ENCODE measurements at regions not wholly inside any gene's neighbourhood (a gene's known extent, or its start where the extent isn't known, plus 50 kb on each side); places are given as distances from the start of the nearest gene placed in this dataset.

DNA sequence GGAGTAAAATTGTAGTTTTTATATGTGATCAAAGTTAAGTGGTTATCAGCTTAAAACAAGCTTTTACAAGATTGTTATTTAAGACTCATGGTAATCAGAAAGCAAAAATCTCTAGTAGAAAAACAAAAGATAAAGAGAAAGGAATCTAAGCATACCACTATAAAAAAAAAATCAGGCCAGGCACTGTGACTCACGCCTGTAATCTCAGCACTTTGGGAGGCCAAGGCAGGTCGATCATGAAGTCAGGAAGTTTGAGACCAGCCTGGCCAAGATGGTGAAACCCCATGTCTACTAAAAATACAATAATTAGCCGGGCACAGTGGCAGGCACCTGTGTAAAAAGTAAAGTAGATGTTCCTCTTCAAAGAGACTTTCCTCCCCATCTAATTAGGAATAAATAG lies 265.9 kb upstream of the NRP1 start:
- no peak for TF ChIP-seq EZH2 (IDR thresholded peaks at IDR 0.05; ENCODE audit: borderline replicate concordance, insufficient read depth, low read depth, low read length, poor library complexity, severe bottlenecking)
- TF ChIP-seq, protein P1, sequence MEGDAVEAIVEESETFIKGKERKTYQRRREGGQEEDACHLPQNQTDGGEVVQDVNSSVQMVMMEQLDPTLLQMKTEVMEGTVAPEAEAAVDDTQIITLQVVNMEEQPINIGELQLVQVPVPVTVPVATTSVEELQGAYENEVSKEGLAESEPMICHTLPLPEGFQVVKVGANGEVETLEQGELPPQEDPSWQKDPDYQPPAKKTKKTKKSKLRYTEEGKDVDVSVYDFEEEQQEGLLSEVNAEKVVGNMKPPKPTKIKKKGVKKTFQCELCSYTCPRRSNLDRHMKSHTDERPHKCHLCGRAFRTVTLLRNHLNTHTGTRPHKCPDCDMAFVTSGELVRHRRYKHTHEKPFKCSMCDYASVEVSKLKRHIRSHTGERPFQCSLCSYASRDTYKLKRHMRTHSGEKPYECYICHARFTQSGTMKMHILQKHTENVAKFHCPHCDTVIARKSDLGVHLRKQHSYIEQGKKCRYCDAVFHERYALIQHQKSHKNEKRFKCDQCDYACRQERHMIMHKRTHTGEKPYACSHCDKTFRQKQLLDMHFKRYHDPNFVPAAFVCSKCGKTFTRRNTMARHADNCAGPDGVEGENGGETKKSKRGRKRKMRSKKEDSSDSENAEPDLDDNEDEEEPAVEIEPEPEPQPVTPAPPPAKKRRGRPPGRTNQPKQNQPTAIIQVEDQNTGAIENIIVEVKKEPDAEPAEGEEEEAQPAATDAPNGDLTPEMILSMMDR (IDR thresholded peaks at IDR 0.05) = no peak

All from B cell (primary cell).